Ascending aorta (tissue), 2 donors: ENCODE measurements at regions not wholly inside any gene's neighbourhood (a gene's known extent, or its start where the extent isn't known, plus 50 kb on each side); places are given as distances from the start of the nearest gene placed in this dataset.
A peak's percentile ranks its signal among the peaks of the same experiment; 100 is the strongest.
"Not testable (repeated sequence)": the region's sequence is repeated elsewhere in the genome, so short reads cannot be mapped to it uniquely, and the experiment has no call there.

Experiments
- DNase-seq, 2 donors: peaks; one replicate each; pipeline ENCODE4 v3.0.0-alpha.2; 2019; ENCODE audit warnings: low spot score in 2 of 2
- H3K27ac ChIP-seq, 2 donors: fragments of 200-600 bp; sonication (generic); one replicate each; pipeline ENCODE4 v1.5.1; 2016 to 2017; ENCODE audit warnings: mild to moderate bottlenecking in 1 of 2
- H3K27me3 ChIP-seq: fragments of 200-600 bp; sonication (generic); one replicate; pipeline ENCODE4 v1.5.1; 2017
- H3K36me3 ChIP-seq, 2 donors: fragments of 200-600 bp; sonication (generic); one replicate each; pipeline ENCODE4 v1.5.1; 2016
- H3K4me1 ChIP-seq, 2 donors: fragments of 200-600 bp; sonication (generic); one replicate each; pipeline ENCODE4 v1.5.1; 2016 to 2017; ENCODE audit warnings: mild to moderate bottlenecking in 1 of 2
- H3K4me3 ChIP-seq, 2 donors: fragments of 200-600 bp; sonication (generic); one replicate each; pipeline ENCODE4 v1.5.1; 2016 to 2017; ENCODE audit warnings: mild to moderate bottlenecking in 1 of 2
- H3K9me3 ChIP-seq, 2 donors: fragments of 200-600 bp; sonication (generic); one replicate each; pipeline ENCODE4 v1.5.1; 2016
- CTCF ChIP-seq, 3 experiments: fragments of 200-600 bp in 2 of 3; fragments of 450-650 bp in 1 of 3; sonication (generic) in 2 of 3; IDR thresholded peaks; one replicate each; pipeline ENCODE4 v1.5.1; 2016 to 2019; ENCODE audit warnings: antibody characterized with exemption in 3 of 3, mild to moderate bottlenecking in 1 of 3, moderate library complexity in 1 of 3
- intact Hi-C: fragments of 100-400 bp; cut with DNase I; formaldehyde crosslinking; loops from one replicate; pipeline ENCODE4 v1.15.1; 2023

DNA sequence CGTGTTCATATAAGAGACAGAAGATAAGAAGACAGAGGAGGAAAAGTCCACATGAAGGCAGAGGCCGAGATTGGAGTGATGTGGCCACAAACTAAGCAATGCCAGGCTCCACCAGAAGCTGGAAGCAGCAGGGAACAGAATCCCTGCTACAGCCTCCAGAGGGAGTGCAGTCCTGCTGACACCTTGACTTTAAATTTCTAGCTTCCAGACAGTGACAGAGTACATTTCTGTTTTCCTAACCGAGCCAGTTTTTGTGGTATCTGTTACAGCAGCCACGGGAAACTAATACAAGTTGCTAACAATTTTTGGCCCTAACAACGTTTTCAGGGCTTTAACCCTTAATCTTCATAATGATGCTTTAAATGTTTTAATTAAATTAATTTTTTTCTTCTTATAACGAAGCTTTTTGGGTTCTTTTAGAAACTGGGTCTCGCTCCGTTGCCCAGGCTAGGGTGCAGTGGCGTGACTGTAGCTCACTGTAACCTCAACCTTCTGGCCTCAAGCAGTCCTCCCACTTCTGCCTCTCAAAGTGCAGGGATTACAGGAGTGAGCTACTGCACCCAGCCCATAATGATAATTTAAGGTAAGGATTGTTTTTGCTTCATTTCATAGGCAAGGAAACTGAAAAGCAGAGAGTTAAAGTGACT is 202.3 kb upstream of the PROK2 start:
- peak in 1 of 3 experiments; percentile 18 for TF ChIP-seq CTCF (IDR thresholded peaks at IDR 0.05)
- no peaks in the 10 kb centered on the region for H3K27me3 ChIP-seq
- H3K4me3 ChIP-seq: no peak overlapping the region
- H3K27ac ChIP-seq: no peak overlapping the region
- H3K9me3 ChIP-seq: no peaks in the 10 kb centered on the region
- intact Hi-C loops: no loop called here
- no peaks in the 10 kb centered on the region for H3K4me1 ChIP-seq
- no peaks in the 10 kb centered on the region for H3K36me3 ChIP-seq
- DNase-seq: no peak

DNA sequence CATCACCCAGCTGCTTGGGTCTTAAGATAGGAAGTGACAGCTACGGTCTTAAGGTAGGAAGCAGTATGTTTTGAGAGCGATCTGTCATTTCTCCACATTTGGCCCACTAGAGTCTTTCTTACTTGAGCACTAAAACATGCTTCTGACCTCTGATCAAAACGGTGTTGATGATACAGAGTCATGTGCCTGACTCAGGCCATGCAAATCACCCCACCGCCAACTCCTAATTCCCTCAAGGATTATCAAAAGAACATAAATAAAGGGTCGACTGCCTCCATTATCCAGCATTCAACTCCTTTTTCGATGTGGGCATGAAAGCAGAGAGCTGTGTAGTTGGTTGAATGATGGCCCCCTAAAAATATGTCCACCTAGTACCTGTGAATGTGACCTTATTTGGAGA is 201.7 kb upstream of the PROK2 start:
- no peak for TF ChIP-seq CTCF (IDR thresholded peaks at IDR 0.05)
- DNase-seq: no peak
- no peaks in the 10 kb centered on the region for H3K9me3 ChIP-seq
- no peak overlapping the region for H3K27ac ChIP-seq
- intact Hi-C loops: no loop called here
- H3K36me3 ChIP-seq: no peaks in the 10 kb centered on the region
- no peaks in the 10 kb centered on the region for H3K4me1 ChIP-seq
- H3K4me3 ChIP-seq: no peak overlapping the region
- H3K27me3 ChIP-seq: no peaks in the 10 kb centered on the region

DNA sequence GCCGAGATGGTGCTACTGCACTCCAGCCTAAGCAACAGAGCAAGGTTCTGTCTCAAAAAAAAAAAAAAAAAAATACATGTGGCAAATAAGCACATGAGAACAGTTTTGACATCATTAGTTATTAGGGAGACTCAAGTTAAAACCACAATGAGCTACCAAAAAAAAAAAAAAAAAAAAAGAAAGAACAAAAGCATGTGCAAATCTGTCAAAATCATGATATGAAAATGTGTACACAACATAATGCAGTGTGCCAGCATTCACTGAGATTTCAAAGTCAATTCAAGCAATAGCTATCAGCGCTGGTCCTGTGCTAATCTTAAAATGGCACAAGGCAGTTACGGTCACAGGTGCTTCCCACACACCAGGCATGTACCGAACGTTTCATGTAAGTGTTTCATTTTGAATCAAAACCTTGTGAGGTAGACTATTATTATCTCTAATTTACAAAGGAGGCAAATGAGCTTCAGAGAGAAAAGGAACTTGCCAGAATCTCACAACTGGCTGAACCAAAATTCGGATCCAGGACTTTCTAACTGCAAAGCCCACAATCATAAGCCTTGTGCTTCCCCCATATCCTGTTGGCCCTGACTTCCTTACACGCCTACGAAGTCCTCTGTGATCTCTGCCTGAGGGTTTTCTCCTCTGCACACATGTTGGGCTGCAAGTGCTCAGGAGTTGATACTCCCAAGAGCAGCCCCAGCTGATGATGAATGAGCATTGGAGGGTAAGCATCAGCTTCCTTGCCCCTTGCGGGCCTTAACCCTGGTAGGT is 200.1 kb upstream of the PROK2 start:
- intact Hi-C loops: no loop called here
- DNase-seq: no peak
- no peak for TF ChIP-seq CTCF (IDR thresholded peaks at IDR 0.05)
- Histone ChIP-seq H3K27me3 (no peaks in the 10 kb centered on the region), H3K36me3 (no peaks in the 10 kb centered on the region), H3K27ac (no peak overlapping the region), H3K9me3 (no peaks in the 10 kb centered on the region), H3K4me3 (no peak overlapping the region), H3K4me1 (no peaks in the 10 kb centered on the region)

DNA sequence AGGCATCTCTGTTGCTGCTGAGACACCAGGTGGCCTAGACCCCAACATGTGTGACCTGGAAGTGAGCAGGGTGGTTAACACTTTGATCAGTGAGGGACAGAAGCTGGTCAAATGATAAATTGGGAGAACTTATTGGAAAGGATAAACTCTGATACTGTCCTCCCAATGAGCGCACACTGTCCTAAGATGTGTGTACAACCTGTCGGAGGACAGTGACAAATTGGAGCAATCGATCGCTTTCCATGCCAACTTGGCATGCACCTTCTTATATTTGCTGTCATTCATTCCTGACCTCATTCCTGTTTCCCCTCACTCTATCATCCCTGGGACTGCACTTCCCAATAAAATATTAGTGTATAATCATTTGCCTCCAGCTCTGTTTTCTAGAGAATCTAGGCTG is 198.7 kb upstream of the PROK2 start:
- Histone ChIP-seq H3K4me1 (no peaks in the 10 kb centered on the region), H3K4me3 (no peak overlapping the region), H3K27ac (no peak overlapping the region), H3K9me3 (no peaks in the 10 kb centered on the region), H3K36me3 (no peaks in the 10 kb centered on the region), H3K27me3 (no peaks in the 10 kb centered on the region)
- intact Hi-C loops: no loop called here
- TF ChIP-seq CTCF (IDR thresholded peaks at IDR 0.05): no peak
- no peak for DNase-seq

GRCh38 chr3:71982506-71983258 is 197.7 kb upstream of the PROK2 start:
- H3K4me1 ChIP-seq, DNase-seq, H3K4me3 ChIP-seq, intact Hi-C loops, H3K27me3 ChIP-seq, H3K9me3 ChIP-seq, H3K27ac ChIP-seq, H3K36me3 ChIP-seq: not testable (repeated sequence)

DNA sequence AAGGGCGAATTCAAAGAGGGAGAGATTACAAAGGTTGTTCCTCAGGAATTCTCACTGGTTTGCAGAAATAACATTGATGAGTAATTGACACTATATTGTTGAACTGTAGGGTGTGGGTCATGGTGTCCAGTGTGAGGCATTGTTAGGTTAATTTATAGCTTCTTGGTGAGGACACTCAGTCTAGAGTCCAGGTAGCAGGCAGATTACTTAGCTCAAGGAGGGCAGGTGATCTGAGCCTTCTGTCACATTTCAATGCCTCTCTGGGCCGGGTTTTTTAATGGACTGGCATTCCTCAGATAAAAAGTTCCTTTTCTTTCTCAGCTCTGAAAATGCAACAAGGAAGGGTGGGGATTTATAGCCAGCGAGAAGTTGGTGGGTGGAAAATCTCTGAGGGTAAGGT is 194.2 kb upstream of the PROK2 start:
- no peaks in the 10 kb centered on the region for H3K9me3 ChIP-seq
- intact Hi-C loops: no loop called here
- no peaks in the 10 kb centered on the region for H3K36me3 ChIP-seq
- H3K27ac ChIP-seq: no peak overlapping the region
- no peaks in the 10 kb centered on the region for H3K4me1 ChIP-seq
- no peak for TF ChIP-seq CTCF (IDR thresholded peaks at IDR 0.05)
- H3K4me3 ChIP-seq: no peak overlapping the region
- no peaks in the 10 kb centered on the region for H3K27me3 ChIP-seq
- DNase-seq: no peak
